ENCODE measurements at regions not wholly inside any gene's neighbourhood (a gene's known extent, or its start where the extent isn't known, plus 50 kb on each side); places are given as distances from the start of the nearest gene placed in this dataset.

DNA sequence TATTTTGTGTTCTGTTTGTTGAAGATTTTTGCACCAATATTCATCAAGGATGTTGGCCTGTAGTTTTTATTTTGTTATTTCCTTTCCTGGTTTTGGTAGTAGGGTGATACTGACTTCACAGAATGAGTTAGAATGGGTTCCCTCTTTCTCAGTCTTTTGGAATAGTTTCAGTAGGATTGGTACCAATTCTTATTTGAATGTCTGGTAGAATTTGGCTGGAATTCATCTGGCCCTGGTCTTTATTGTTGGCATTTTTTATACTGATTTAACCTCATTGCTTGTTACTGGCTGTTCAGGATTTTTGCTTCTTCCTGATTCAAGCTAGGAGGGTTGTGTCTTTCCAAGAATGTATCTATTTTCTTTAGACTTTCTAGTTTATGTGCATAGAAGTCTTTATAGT lies 263.7 kb downstream of the SOX11 start:
- DNase-seq: no peak

DNA sequence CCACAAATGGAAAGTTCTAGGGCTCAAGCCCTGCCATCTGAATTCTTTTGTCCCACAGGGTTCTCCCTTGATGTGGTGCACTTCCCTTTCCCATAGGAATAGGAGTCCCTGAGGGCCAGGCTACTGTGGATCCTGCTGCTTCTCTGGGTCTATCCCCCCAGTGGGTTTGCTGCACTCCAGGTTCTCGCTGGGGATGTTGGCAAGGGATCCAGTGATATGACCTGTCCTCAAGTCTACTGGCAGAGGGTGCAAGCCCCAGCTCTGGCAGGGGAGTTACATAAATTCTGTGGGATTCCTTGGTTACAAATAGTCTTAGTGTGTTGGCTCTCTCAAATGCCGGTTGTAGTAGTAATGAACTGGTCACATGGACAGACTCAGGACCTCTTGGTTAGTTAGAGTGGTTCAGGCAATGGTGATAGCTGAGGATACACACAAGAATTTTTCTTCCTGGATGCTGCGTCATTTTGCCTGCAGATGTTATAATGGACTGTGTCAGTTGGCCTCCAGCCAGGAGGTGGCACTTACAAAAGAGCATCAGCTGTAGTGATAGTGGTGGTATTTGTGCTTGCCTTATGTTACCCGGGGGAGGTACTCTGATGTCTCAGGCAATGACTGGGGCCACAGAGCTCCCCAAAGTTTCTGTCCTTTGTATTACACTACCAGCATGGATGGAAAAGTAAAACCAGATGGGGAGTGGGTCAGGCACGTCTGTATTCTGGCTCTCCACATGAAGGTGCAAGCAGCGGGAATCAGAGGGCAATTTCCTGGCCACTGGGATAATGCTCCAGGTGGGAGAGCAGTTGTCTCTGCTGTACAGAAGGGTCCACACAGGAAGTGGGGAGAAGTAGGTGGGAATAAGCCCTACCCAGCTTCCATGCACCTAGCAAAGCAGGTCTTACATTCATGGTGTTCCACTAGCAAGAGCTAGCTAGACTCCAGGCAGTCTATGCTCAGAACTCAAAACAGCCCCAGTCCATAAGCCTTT lies 267.9 kb downstream of the SOX11 start:
- DNase-seq: no peak

DNA sequence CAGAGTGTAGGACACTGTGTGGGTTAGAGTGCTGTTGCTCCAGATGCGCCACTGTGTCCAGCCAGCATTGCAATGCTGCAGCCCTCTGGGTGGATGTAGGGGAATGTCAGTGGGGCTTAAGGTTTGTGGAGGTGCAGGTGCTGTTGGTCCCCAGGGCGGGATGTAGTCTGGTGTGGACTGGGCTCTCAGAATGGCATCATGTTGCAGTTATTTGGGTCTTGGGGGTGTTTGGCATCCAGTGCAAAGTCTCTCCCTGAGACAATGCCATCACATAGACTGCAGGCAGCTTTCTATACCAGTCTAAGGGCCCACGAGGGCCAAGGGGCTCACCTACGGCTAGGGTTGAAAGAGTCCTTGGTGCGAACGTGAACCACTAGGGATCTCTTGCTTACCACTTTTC lies 275.3 kb downstream of the SOX11 start:
- DNase-seq: no peak

DNA sequence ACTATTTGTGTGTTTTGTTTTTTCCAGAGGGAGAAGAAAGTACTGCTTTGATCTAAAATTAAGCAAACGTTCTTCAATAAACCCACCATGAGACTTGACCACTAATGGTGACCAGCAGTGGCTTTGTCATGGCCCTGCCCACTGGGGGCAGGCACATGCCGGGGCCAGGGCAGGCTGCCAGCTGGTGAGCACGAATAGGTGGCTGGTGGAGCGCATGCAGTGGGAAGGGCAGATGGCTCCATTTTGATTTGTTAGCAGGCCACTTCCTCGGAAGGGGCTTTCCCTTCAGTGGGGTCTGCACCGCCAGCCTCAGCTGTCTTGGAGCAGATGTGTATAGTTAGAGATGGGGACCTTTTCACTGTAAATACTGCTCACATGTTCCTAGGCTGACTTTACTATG lies 277.1 kb downstream of the SOX11 start:
- no peak for DNase-seq

DNA sequence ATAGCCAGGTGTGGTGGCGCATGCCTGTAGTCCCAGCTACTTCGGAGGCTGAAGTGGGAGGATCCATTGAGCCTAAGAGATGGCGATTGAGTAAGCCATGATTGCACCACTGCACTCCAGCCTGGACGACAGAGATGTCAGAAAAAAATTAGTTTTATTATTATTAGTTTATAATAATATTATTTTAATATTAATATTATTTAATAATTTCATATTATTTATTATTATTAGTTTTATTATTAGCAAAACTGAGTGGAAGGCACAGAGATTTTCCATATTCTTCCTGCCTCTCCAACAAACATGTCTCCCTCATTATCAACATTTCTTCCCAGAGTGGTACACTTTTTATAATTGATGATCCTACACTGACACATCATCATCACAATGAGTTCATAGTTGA lies 278.2 kb downstream of the SOX11 start:
- DNase-seq: no peak

DNA sequence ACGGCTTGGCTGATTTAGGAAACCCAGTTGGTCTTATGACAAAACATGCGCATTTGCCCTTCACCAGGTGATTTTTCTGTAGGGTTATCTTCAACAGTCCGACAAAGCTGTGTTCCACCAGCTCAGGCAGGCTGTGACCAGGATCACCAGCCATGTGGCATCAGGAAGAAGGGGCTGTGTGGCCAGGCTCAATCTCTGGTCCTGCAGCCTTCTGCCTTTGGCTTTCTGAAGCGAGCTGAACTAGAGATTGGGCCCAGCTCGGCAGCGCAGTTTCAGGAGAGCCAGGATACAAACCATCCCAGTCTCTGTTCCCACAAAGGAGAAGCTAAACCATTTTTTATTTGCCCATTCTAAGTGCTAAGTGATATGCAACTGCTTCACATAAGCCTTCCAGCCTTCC lies 282.3 kb downstream of the SOX11 start:
- no peak for DNase-seq

DNA sequence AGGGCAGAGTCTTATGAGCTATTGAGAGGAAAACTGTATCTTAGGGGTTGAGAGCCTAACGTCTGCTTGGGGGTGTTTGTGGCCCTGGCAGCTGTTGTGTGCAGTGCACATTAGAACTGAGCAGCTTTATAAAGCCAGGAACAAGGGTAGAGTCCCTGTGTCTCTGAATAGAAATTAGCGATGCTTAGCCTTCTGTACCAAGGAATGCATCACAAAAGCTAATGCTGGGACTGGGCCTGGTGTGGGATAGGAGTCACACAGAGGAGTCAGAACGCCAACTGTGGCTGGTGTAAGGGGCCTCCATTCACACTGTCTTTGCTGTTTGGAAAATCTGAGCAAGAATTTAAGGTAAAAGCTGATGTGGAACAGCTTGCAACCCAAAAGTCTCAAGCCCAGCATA lies 283.2 kb downstream of the SOX11 start:
- no peak for DNase-seq

DNA sequence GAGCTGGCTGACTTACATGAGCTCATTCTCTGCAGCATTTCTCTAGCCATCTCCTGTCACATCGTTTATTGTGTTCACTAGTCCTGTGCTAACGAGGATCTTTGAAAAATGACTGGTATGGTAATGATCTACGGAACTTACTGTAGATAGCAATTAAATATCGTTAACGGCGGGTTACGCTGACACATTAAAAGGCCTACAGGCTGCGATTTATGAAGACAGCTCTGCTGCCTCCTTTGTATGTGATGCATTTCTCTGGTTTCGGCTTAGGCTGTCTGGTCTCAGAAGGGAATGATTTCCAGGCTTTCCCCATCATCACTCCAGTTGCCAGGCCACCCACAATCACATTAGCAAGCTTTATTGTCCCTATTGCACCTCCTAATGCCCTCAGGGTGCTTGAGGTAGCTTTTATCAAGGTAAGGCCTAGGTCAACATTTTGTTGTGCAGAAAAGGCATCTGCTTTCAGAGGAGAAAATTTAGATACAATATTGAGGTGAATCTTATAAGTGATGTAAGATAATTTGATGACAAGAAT lies 284.4 kb downstream of the SOX11 start:
- no peak for DNase-seq

DNA sequence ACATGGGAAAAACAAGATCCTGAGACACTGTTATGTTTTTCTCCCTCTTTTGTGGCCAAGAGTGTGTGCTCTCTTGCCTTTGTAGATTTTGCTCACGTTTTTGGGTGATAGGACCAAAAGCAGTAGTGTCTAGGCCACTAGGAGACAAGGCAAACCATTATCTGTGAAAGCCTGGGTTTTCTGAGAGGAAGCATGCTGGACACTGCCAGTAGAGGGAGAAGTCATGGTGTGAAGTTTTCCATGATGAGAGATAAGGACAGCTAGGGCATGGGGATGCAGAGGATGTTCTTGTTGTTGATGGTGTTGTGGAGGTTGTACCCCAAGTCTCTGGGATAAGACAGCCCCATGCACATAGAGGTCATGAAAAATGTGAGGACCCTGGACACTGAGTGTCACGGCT lies 285.3 kb downstream of the SOX11 start:
- no peak for DNase-seq

DNA sequence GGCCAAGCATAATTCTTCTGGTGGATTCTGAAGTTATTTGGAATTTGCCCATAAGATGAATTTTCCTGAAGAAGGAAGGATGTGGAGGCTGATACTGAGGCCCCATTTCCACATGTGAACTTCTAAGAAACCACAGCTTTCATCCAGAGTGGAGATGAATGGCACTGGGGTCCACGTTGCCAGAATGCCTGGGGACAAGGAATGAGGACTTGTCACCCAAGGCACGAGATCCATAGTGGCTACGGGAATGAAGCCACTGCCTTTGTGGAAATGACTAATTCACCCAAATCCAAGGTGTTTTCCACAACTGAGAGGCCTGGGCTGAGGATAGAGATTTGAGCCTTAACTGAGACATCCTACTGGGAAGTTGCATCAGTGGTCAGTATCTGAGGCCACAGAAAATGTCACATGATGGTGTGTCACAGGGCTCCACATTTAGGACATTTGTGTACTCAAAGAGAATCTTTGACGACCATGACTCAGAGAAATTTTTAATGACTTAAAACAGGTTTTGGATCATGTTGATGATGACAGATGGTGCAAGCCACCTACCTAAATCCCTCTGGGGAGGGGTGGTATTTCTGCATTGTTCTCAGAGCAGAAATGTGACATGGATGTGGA lies 286.1 kb downstream of the SOX11 start:
- no peak for DNase-seq

DNA sequence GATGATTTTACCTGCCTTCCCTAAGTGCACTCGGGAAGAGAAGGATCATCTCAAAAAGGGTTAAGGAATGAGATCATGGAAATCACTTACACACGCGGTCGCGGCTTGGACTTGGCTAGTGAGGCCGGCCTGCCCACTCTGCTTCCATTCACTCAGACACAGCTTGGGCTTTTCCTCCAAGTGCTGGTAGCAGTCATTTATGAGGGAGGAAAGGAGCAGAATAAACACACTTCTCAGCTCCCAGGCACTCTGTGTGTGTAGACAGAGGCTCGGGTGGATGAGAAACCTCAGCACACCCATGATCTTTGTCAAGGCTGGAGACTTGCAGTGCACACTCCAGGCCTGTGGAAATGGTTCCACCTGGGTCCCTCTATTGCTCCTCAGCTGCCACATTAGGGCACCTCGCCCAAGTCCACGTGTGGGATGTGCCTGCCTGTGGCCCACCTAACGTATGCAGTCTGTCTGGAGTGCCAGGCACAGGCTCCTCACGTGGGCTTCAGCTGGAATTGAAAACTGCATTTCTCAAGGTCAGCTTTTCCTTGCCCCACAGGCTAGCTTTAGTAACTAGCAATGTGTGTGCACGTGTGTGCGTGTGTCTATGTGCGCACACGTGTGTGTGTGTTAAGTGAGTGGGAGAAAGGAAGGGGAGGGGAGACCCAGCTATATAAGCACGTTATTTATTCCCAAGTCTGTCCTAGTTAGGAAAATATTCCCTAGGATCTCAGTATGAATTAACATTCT lies 288.4 kb downstream of the SOX11 start:
- no peak for DNase-seq

DNA sequence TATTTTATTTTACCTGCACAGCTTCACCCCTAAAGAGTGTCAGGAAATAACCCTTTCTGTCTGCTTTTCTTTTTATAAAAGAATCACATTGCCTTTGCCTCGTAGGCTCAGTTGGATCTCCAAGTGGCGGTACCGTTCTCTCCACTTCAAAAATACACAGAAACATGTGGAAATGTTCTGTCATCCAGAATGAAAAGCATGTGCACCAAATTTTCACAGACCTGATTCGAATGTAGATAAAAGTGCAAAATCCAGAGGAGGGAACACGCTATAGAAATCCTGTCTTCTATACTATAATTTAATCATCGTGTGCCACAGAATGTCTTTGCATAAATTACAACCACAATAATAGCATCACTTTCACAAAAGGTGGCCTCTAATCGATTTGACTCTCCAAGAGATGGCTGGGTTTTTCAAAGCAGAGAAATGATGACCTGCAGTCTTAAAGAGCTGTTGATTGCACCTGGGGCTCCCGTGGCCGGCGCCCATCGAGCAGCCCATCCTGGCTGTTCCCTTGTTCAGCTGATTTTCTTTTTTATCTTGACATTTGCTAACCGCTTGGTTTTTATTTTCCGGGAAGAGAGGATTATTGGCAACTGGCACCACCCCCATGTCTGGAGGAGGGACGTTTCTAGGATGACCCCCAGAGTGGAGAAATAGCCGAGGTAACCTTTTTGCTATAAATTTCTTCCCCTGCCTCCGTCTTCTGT lies 290.2 kb downstream of the SOX11 start:
- DNase-seq: no peak

DNA sequence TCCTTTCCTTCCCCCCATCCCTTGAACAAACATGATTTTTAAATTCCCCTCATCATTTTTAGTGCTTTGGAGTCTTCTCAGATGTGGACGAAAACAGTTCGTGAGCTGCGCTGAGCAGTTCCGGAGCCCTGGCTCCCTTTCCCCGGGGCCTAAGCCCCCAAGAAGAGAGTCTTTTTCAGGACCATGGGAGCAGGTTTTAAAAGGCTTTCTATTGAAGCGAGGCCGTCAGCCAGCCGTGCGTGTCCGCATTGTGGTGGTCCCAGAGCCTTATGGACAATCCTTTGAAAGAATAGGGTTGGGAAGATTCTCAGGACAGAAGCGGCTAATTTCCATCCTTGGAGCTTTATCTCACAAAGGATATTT lies 290.7 kb downstream of the SOX11 start:
- DNase-seq: no peak

DNA sequence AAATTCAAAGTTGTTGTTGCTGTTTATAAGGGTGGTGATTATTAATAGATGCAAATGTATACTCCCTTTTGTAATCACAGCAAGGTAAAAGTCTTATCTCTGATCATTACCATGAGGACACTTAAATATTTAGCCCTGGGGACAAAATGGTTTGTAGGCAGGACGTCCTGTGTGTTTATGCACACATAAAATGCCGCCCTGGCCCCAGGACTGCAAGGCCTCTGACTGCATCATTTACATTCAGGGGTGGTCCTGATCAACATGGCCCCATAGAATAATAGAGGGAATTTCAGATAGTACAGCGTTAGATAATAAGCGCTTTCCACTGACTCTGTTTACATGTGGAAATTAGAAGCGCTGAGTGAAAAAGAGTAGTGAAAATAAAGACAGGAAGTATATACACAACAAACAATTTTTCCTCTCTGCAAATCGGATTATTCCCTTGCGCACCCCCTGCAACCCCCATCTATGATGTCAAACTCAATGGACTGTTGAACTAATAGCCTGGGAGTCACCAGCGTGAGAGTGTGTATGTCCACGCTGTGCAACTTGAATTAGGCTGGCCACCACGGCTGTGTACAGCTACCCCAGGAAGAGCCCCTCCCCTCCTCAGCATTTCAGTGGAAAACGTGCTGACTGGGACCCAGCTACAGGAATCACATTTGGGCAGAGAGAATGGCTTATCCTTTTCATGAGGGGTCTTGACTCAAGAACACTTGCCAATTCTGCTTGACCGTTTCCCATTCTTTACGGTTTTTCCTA lies 291.5 kb downstream of the SOX11 start:
- DNase-seq: no peak

DNA sequence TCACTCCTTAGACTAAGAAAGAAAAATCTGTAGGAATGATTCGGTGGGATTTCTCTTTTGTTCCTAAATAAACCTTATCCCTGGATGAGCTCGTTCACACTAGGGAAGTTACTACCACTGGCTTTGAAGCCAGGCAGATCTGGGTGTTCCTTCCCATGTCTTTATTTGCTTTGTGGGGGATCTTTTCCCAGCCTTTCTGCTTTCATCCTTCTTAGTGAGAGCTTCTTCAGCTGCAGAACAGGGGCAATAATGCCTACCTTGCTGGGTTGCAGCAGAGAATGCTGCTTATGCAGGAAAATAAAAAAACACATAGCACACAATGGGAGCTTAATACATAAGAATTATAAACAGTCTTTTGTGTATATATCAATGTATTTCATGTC lies 292.1 kb downstream of the SOX11 start:
- DNase-seq: no peak

DNA sequence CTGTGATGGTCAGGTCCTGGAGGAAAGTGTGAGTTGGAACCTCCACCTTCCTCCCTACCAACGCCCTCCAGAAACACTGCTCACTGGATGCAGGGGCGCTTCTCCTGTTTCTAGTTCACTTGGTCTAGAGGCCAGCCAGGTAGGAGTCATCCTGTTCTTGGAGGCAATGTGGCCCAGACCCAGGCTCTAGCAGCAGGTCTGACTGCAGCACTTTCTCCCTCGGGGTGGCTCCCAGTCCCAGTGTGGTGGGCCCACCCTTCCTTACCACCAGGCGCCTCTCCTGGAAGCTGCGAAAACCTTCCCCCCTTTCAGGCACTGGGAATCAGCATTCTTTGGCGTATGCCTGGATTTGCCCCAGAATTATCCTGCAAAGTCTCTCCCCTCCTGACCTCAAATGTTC lies 292.8 kb downstream of the SOX11 start:
- DNase-seq: no peak

DNA sequence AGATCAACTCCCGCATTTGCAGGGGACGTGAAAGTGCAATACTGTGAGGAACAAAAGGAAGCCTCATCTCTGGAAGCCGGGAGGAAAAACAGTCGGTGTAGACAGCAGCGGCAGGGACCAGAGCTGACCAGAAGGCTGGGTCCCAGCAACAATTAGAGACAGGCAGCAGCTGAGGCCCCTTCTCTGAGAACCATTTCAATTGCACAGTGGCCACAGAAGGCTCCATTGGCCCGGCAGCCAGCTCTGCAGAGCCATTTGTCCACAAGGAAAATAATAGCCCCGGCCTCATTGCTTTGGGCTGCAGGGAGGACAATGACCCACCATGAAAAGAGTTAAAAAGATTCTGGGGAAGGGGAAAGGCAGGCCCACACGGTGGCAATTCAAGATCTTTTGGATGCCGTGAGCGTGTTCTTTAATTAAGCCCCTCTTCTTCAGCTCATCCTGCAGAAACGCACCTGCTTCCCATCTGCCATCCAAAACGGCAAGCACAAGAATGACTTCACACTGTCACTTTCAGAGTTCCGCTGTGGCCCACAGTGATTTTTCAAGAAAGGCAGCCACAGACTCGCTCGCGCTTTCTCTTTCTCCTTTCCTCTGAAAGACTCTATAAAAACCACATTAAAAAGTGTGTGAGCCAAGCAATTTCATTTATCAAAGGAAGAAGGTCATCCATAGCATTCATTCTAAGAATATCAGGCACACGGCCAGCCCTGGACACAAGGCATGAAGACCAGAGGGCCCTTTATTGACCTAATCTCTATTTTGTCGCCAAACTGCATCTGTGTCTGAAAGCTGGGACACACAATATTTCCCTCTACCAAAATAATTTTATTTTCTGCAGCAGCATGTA lies 293.6 kb downstream of the SOX11 start:
- no peak for DNase-seq

DNA sequence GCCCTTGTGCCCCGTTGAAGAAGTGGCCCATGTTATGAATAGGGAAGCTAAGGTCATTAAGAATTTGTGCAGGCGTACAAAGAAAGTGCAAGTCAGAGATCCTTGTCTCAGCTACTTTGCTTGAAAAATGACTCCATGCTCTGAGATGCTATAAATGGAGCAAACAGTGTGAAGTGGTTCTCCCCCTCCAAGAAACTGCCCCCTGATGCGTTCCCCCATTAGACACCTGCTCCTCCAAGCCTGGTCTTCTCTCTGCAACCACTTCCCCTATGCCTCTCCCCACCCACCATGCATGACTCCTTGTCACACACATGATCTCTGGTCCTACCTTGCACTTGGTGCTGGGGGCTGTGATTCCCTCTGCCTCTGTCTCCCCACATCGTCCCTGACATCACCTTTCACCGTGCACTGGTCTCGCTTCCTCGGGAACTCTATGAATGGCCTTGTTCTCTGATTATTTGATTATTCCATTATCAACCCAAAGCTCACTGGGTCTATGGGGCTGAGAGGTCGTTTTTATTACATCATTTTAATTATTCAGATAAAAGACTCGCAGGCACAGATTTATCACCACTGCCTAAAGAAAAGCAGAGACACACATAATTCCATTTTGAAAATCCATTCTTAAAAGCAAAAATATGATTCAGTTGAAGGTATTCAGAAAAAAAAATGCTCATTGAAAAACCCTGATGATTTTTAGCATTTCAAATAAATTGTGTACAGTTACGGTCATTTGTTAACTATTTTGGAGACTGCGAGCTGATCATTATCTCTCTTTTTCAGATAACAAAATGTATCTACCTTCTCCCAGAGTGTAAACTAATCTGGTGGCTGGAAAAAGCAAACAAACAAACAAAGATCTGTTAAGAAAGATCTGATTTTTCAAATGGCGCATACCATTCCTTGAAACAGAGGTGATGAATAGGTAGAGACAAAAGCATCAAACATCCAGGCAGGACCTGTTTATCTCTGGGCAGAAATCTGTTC lies 294.9 kb downstream of the SOX11 start:
- DNase-seq: no peak

DNA sequence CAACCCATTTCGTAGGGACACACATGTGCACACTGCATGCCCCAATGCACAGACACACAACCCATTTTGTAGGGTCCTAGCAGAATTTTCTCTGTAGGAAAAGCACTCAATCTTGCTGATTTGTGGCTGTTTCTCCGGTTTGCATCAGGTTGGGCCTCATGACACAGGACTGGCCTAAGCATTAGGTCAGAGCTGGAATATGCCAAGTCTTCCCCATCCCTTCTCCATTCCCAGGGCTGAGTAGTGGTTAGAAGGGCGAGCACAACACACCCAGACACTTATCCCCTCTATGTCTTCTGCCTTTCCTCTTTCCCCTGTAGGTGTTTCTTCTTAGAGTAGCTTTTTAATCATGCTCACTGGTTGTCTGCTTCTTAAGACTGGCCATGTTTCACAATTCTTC lies 295.9 kb downstream of the SOX11 start:
- DNase-seq: no peak
